H9 (cell line): ENCODE measurements at regions not wholly inside any gene's neighbourhood (a gene's known extent, or its start where the extent isn't known, plus 50 kb on each side); places are given as distances from the start of the nearest gene placed in this dataset.

Experiments used
- DNase-seq: peaks from one replicate; pipeline ENCODE4 v3.0.0-alpha.2; 2017
- H2AFZ ChIP-seq: one replicate; pipeline ENCODE4 v1.6.1; 2013; ENCODE audit warnings: mild to moderate bottlenecking, low read length, control low read depth, moderate library complexity
- H2AK5ac ChIP-seq: 2 replicates; pipeline ENCODE4 v1.6.1; 2013; ENCODE audit warnings: low read length, control low read depth, mixed read lengths; ENCODE audit not compliant: insufficient read length
- H2BK120ac ChIP-seq: one replicate; pipeline ENCODE4 v1.6.1; 2013; ENCODE audit warnings: low read depth, mild to moderate bottlenecking, low read length, control low read depth, inconsistent platforms; ENCODE audit not compliant: poor library complexity, severe bottlenecking
- H2BK12ac ChIP-seq: 2 replicates; pipeline ENCODE4 v1.6.1; 2013; ENCODE audit warnings: low read length, control low read depth, mixed read lengths, low read depth; ENCODE audit not compliant: insufficient read length
- H2BK15ac ChIP-seq: 2 replicates; pipeline ENCODE4 v1.6.1; 2013; ENCODE audit warnings: low read depth, low read length, control low read depth
- H2BK20ac ChIP-seq: one replicate; pipeline ENCODE4 v1.6.1; 2013; ENCODE audit warnings: low read depth, mild to moderate bottlenecking, low read length, control low read depth, inconsistent platforms; ENCODE audit not compliant: poor library complexity, severe bottlenecking
- H2BK5ac ChIP-seq: 2 replicates; pipeline ENCODE4 v1.6.1; 2013; ENCODE audit warnings: low read length, control low read depth, mixed read lengths; ENCODE audit not compliant: insufficient read length
- H3K14ac ChIP-seq: 2 replicates; pipeline ENCODE4 v1.6.1; 2013; ENCODE audit warnings: low read length, control low read depth; ENCODE audit not compliant: insufficient read depth
- H3K18ac ChIP-seq: 2 replicates; pipeline ENCODE4 v1.6.1; 2013; ENCODE audit warnings: low read depth, mild to moderate bottlenecking, mixed read lengths, low read length, control low read depth; ENCODE audit not compliant: insufficient read length
- H3K23ac ChIP-seq: 2 replicates; pipeline ENCODE4 v1.6.1; 2013; ENCODE audit warnings: low read length, control low read depth, mixed read lengths, low read depth; ENCODE audit not compliant: insufficient read length
- H3K23me2 ChIP-seq: 2 replicates; pipeline ENCODE4 v1.6.1; 2013; ENCODE audit warnings: low read depth, mild to moderate bottlenecking, mixed read lengths, low read length, control low read depth; ENCODE audit not compliant: insufficient read length, poor library complexity, severe bottlenecking
- H3K27ac ChIP-seq: 2 replicates; pipeline ENCODE4 v1.5.1; 2013; ENCODE audit warnings: low read length, control low read depth, mixed read lengths, low read depth; ENCODE audit not compliant: insufficient read length
- H3K27me3 ChIP-seq: 2 replicates; pipeline ENCODE4 v1.6.1; 2013; ENCODE audit warnings: low read length, control low read depth, inconsistent platforms; ENCODE audit not compliant: insufficient read depth
- H3K4ac ChIP-seq: 2 replicates; pipeline ENCODE4 v1.6.1; 2013; ENCODE audit warnings: low read depth, mild to moderate bottlenecking, control low read depth, inconsistent platforms, low read length, moderate library complexity
- H3K4me1 ChIP-seq: 2 replicates; pipeline ENCODE4 v1.6.1; 2013; ENCODE audit warnings: low read length, control low read depth, inconsistent platforms; ENCODE audit not compliant: insufficient read depth
- H3K4me2 ChIP-seq: 2 replicates; pipeline ENCODE4 v1.6.1; 2013; ENCODE audit warnings: low read length, control low read depth, mixed read lengths; ENCODE audit not compliant: insufficient read length, insufficient read depth
- H3K56ac ChIP-seq: 2 replicates; pipeline ENCODE4 v1.6.1; 2013; ENCODE audit warnings: low read depth, mild to moderate bottlenecking, mixed read lengths, low read length, control low read depth; ENCODE audit not compliant: insufficient read length
- H3K79me1 ChIP-seq: 2 replicates; pipeline ENCODE4 v1.6.1; 2013; ENCODE audit warnings: low read depth, mild to moderate bottlenecking, moderate library complexity, low read length, control low read depth, inconsistent platforms; ENCODE audit not compliant: insufficient read depth, poor library complexity, severe bottlenecking
- H3K79me2 ChIP-seq: 2 replicates; pipeline ENCODE4 v1.6.1; 2013; ENCODE audit warnings: low read length, control low read depth, inconsistent platforms; ENCODE audit not compliant: insufficient read depth
- H3K9ac ChIP-seq: 2 replicates; pipeline ENCODE4 v1.6.1; 2013; ENCODE audit warnings: low read length, control low read depth, mixed read lengths; ENCODE audit not compliant: insufficient read length; ENCODE audit errors: extremely low read depth
- H3K9me3 ChIP-seq: one replicate; pipeline ENCODE4 v1.6.1; 2013; ENCODE audit warnings: low read depth, low read length, inconsistent platforms; ENCODE audit not compliant: control insufficient read depth
- H3T11ph ChIP-seq: one replicate; pipeline ENCODE4 v1.6.1; 2013; ENCODE audit warnings: mild to moderate bottlenecking, low read length, control low read depth, inconsistent platforms
- H4K20me1 ChIP-seq: one replicate; pipeline ENCODE4 v1.6.1; 2013; ENCODE audit not compliant: control insufficient read depth, insufficient read length, insufficient read depth
- H4K5ac ChIP-seq: 2 replicates; pipeline ENCODE4 v1.6.1; 2013; ENCODE audit warnings: low read depth, mild to moderate bottlenecking, mixed read lengths, low read length, control low read depth; ENCODE audit not compliant: insufficient read length
- H4K8ac ChIP-seq: replicated peaks from 2 replicates; pipeline ENCODE4 v1.6.1; 2013; ENCODE audit warnings: low read length, control low read depth, mixed read lengths, low read depth; ENCODE audit not compliant: insufficient read length
- H4K91ac ChIP-seq: 2 replicates; pipeline ENCODE4 v1.6.1; 2013; ENCODE audit warnings: low read depth, mild to moderate bottlenecking, moderate library complexity, mixed read lengths, low read length, control low read depth; ENCODE audit not compliant: insufficient read length
- H3K27ac Mint-ChIP-seq, 3 experiments: 2 replicates in 2 of 3; 3 replicates in 1 of 3; pipeline ENCODE4 v1.8.0; 2020 to 2021; ENCODE audit warnings: mixed read lengths in 3 of 3, mild to moderate bottlenecking in 1 of 3, moderate library complexity in 1 of 3
- H3K27me3 Mint-ChIP-seq: 2 replicates; pipeline ENCODE4 v1.8.0; 2021; ENCODE audit warnings: low read depth, mild to moderate bottlenecking, moderate library complexity, mixed read lengths
- H3K36me3 Mint-ChIP-seq, 3 experiments: 2 replicates in 2 of 3; 3 replicates in 1 of 3; pipeline ENCODE4 v1.8.0; 2020 to 2021; ENCODE audit warnings: low read depth in 3 of 3, mixed read lengths in 3 of 3; ENCODE audit not compliant: insufficient read depth in 1 of 3
- H3K4me1 Mint-ChIP-seq, 2 experiments: 2 replicates each; pipeline ENCODE4 v1.8.0; 2020; ENCODE audit warnings: mixed read lengths in 2 of 2
- H3K4me3 Mint-ChIP-seq, 2 experiments: 2 replicates in 1 of 2; 3 replicates in 1 of 2; pipeline ENCODE4 v1.8.0; 2020 to 2021; ENCODE audit warnings: mild to moderate bottlenecking in 2 of 2, mixed read lengths in 2 of 2, moderate library complexity in 1 of 2
- H3K9me3 Mint-ChIP-seq, 2 experiments: 2 replicates in 1 of 2; 3 replicates in 1 of 2; pipeline ENCODE4 v1.8.0; 2020; ENCODE audit warnings: mild to moderate bottlenecking in 2 of 2, mixed read lengths in 2 of 2, moderate library complexity in 1 of 2
- WGBS: extraction: QIAGEN DNeasy Blood & Tissue Kit; methylation state at CpG from one replicate; pipeline ENCODE4 v1.1.7; 2013; ENCODE audit warnings: missing lambda C conversion rate, low lambda C conversion rate, mixed read lengths; ENCODE audit not compliant: insufficient read length; ENCODE audit errors: extremely low coverage; 5-methylcytosine and 5-hydroxymethylcytosine counted together
- TF ChIP-seq, protein P1 (sequence below): fragments of 200-600 bp; sonication (generic); conservative IDR thresholded peaks from 3 replicates; pipeline ENCODE4 v1.8.0; 2021; ENCODE audit warnings: antibody characterized with exemption, mild to moderate bottlenecking

- no peak overlapping the region for H2BK15ac ChIP-seq
- peaks cover 3 to 7% of the 10 kb centered on the region in 2 experiments; a peak in 3 of 4 replicates for H3K4me1 Mint-ChIP-seq
- no peak overlapping the region for H2AK5ac ChIP-seq
- H3K79me2 ChIP-seq, result no peaks in the 10 kb centered on the region
- no peaks in the 10 kb centered on the region for H3K36me3 Mint-ChIP-seq
- H3K18ac ChIP-seq, result no peak overlapping the region
- no peak overlapping the region for H2AFZ ChIP-seq
- no CpG with 5 or more reads among the region's 3 CpGs for WGBS
- H3K79me1 ChIP-seq, result no peaks in the 10 kb centered on the region
- H2BK5ac ChIP-seq, result no peak overlapping the region
- no peak overlapping the region for H3K23ac ChIP-seq
- H3K9me3 Mint-ChIP-seq, result no peaks in the 10 kb centered on the region
- H2BK12ac ChIP-seq, result no peak overlapping the region
- H3K9ac ChIP-seq, result no peak overlapping the region
- H4K91ac ChIP-seq, result no peak overlapping the region
- H3K23me2 ChIP-seq, result no peaks in the 10 kb centered on the region
- no peak overlapping the region for H3K27ac Mint-ChIP-seq
- no peak overlapping the region for H3K27ac ChIP-seq
- DNase-seq, result no peak
- H2BK120ac ChIP-seq, result no peak overlapping the region
- no peak overlapping the region for H3K56ac ChIP-seq
- H3K4me3 Mint-ChIP-seq, result no peak overlapping the region
- H2BK20ac ChIP-seq, result no peak overlapping the region
- TF ChIP-seq, protein P1, sequence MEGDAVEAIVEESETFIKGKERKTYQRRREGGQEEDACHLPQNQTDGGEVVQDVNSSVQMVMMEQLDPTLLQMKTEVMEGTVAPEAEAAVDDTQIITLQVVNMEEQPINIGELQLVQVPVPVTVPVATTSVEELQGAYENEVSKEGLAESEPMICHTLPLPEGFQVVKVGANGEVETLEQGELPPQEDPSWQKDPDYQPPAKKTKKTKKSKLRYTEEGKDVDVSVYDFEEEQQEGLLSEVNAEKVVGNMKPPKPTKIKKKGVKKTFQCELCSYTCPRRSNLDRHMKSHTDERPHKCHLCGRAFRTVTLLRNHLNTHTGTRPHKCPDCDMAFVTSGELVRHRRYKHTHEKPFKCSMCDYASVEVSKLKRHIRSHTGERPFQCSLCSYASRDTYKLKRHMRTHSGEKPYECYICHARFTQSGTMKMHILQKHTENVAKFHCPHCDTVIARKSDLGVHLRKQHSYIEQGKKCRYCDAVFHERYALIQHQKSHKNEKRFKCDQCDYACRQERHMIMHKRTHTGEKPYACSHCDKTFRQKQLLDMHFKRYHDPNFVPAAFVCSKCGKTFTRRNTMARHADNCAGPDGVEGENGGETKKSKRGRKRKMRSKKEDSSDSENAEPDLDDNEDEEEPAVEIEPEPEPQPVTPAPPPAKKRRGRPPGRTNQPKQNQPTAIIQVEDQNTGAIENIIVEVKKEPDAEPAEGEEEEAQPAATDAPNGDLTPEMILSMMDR, result no peak
- peaks cover 2% of the 10 kb centered on the region; the same call in 1 of the 2 replicates for H3K4me1 ChIP-seq
- H3T11ph ChIP-seq, result no peak overlapping the region
- H3K14ac ChIP-seq, result no peak overlapping the region
- H3K4ac ChIP-seq, result no peak overlapping the region
- H3K4me2 ChIP-seq, result no peak overlapping the region
- H3K9me3 ChIP-seq, result no peaks in the 10 kb centered on the region
- no peaks in the 10 kb centered on the region for H3K27me3 Mint-ChIP-seq
- H3K27me3 ChIP-seq, result no peaks in the 10 kb centered on the region
- H4K20me1 ChIP-seq, result no peaks in the 10 kb centered on the region
- no peak overlapping the region for H4K8ac ChIP-seq
- no peak overlapping the region for H4K5ac ChIP-seq
Observed at GRCh38 chr13:105340061-105340606, 1195.3 kb downstream of the EFNB2 start.
